ENCODE measurements at regions not wholly inside any gene's neighbourhood (a gene's known extent, or its start where the extent isn't known, plus 50 kb on each side); places are given as distances from the start of the nearest gene placed in this dataset.

- TF ChIP-seq CTCF (IDR thresholded peaks at IDR 0.05; ENCODE audit: extremely low read depth in 1 of 2, insufficient read depth in 1 of 2, low read depth in 1 of 2, low read length in 2 of 2) (no peak), POLR2AphosphoS5 (IDR thresholded peaks at IDR 0.05; ENCODE audit: insufficient read depth, low read depth, low read length) (no peak), MYC (IDR thresholded peaks at IDR 0.05; ENCODE audit: low read depth, low read length) (no peak), EZH2 (IDR thresholded peaks at IDR 0.05; ENCODE audit: borderline replicate concordance, low read depth, low read length, severe bottlenecking) (no peak), POLR2A (IDR thresholded peaks at IDR 0.05; ENCODE audit: low read depth, low read length) (no peak), MAX (IDR thresholded peaks at IDR 0.05; ENCODE audit: insufficient read depth, insufficient read length) (no peak)
Measured at GRCh38 chr13:29676941-29677452, 81.5 kb upstream of the SLC7A1 start.
